IMR-90 (cell line): ENCODE measurements at regions not wholly inside any gene's neighbourhood (a gene's known extent, or its start where the extent isn't known, plus 50 kb on each side); places are given as distances from the start of the nearest gene placed in this dataset.

ENCODE experiments used
- MXI1 ChIP-seq: IDR thresholded peaks from 2 replicates; pipeline ENCODE4 v1.6.1; 2012; ENCODE audit warnings: low read depth, mild to moderate bottlenecking, low read length, moderate library complexity, borderline replicate concordance
- POLR2A ChIP-seq: IDR thresholded peaks from 2 replicates; pipeline ENCODE4 v1.6.1; 2012; ENCODE audit warnings: mild to moderate bottlenecking, low read depth, low read length
- TF ChIP-seq, protein P1 (sequence below): conservative IDR thresholded peaks from 2 replicates; pipeline ENCODE4 v1.5.1; 2012; ENCODE audit warnings: mild to moderate bottlenecking, low read depth, low read length, improper control_type of control experiment

DNA sequence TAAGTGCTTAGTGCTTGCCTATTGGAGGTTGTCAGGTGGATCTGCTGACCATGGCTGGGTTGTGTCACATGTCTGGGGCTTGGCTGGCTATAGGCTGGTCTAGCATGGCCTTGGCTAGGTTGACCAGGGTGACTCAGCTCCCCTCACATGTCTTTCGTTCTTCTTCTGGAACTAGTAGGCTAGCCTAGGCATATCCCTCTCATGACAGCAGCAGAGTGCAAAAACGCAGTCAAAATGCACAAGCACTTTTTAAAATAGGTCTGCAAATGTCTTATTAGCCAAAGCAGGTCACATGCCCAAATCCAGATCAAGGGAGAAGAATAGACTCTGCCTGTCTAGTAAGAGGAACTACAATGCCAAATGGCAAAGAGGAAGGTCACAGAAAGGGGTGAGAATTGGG lies 179.7 kb upstream of the ACVR2A start:
- TF ChIP-seq, protein P1, sequence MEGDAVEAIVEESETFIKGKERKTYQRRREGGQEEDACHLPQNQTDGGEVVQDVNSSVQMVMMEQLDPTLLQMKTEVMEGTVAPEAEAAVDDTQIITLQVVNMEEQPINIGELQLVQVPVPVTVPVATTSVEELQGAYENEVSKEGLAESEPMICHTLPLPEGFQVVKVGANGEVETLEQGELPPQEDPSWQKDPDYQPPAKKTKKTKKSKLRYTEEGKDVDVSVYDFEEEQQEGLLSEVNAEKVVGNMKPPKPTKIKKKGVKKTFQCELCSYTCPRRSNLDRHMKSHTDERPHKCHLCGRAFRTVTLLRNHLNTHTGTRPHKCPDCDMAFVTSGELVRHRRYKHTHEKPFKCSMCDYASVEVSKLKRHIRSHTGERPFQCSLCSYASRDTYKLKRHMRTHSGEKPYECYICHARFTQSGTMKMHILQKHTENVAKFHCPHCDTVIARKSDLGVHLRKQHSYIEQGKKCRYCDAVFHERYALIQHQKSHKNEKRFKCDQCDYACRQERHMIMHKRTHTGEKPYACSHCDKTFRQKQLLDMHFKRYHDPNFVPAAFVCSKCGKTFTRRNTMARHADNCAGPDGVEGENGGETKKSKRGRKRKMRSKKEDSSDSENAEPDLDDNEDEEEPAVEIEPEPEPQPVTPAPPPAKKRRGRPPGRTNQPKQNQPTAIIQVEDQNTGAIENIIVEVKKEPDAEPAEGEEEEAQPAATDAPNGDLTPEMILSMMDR = no peak
- no peak for TF ChIP-seq MXI1
- TF ChIP-seq POLR2A = no peak
